ENCODE measurements at regions not wholly inside any gene's neighbourhood (a gene's known extent, or its start where the extent isn't known, plus 50 kb on each side); places are given as distances from the start of the nearest gene placed in this dataset.

DNA sequence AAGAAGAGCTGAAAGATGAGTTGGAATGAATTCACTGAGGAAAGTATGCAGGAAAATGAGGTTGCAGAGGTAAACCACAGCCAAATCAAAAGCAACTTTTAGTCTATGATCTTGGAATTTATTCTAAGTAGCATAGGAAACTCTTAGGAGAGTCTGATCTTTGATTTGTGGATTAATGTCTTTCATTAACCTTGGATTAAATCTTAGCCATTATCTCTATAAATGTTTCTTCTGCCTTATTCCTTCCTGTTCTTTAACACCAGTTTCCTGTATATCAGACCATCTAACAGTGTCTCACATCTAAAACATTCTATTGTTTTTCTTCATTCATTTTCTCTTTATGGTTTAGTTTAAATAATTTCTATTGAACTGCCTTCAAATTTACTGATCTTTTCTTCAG, 187.2 kb upstream of the ANKRD55 start:
- TF ChIP-seq, protein P1, sequence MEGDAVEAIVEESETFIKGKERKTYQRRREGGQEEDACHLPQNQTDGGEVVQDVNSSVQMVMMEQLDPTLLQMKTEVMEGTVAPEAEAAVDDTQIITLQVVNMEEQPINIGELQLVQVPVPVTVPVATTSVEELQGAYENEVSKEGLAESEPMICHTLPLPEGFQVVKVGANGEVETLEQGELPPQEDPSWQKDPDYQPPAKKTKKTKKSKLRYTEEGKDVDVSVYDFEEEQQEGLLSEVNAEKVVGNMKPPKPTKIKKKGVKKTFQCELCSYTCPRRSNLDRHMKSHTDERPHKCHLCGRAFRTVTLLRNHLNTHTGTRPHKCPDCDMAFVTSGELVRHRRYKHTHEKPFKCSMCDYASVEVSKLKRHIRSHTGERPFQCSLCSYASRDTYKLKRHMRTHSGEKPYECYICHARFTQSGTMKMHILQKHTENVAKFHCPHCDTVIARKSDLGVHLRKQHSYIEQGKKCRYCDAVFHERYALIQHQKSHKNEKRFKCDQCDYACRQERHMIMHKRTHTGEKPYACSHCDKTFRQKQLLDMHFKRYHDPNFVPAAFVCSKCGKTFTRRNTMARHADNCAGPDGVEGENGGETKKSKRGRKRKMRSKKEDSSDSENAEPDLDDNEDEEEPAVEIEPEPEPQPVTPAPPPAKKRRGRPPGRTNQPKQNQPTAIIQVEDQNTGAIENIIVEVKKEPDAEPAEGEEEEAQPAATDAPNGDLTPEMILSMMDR (IDR thresholded peaks at IDR 0.05 in 4 of 5, conservative IDR thresholded peaks at IDR 0.05 in 1 of 5) = no peak
- no peak for TF ChIP-seq POLR2A (IDR thresholded peaks at IDR 0.05)

Data from gastrocnemius medialis (tissue), 4 donors.